ENCODE measurements at regions not wholly inside any gene's neighbourhood (a gene's known extent, or its start where the extent isn't known, plus 50 kb on each side); places are given as distances from the start of the nearest gene placed in this dataset.
A peak's percentile ranks its signal among the peaks of the same experiment; 100 is the strongest.

- TF ChIP-seq, protein P1, sequence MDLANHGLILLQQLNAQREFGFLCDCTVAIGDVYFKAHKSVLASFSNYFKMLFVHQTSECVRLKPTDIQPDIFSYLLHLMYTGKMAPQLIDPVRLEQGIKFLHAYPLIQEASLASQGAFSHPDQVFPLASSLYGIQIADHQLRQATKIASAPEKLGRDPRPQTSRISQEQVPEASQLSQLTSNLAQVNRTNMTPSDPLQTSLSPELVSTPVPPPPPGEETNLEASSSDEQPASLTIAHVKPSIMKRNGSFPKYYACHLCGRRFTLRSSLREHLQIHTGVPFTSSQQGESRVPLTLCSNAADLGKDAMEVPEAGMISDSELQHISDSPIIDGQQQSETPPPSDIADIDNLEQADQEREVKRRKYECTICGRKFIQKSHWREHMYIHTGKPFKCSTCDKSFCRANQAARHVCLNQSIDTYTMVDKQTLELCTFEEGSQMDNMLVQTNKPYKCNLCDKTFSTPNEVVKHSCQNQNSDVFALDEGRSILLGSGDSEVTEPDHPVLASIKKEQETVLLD (CRISPR knock-in tag; IDR thresholded peaks at IDR 0.05; ENCODE audit: low read depth): no peak
- TF ChIP-seq, protein P2, sequence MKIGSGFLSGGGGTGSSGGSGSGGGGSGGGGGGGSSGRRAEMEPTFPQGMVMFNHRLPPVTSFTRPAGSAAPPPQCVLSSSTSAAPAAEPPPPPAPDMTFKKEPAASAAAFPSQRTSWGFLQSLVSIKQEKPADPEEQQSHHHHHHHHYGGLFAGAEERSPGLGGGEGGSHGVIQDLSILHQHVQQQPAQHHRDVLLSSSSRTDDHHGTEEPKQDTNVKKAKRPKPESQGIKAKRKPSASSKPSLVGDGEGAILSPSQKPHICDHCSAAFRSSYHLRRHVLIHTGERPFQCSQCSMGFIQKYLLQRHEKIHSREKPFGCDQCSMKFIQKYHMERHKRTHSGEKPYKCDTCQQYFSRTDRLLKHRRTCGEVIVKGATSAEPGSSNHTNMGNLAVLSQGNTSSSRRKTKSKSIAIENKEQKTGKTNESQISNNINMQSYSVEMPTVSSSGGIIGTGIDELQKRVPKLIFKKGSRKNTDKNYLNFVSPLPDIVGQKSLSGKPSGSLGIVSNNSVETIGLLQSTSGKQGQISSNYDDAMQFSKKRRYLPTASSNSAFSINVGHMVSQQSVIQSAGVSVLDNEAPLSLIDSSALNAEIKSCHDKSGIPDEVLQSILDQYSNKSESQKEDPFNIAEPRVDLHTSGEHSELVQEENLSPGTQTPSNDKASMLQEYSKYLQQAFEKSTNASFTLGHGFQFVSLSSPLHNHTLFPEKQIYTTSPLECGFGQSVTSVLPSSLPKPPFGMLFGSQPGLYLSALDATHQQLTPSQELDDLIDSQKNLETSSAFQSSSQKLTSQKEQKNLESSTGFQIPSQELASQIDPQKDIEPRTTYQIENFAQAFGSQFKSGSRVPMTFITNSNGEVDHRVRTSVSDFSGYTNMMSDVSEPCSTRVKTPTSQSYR (CRISPR knock-in tag; IDR thresholded peaks at IDR 0.05; ENCODE audit: borderline replicate concordance): 0 out of 2 replicates have a peak, but pooled peaks have one; percentile 52
- no peak for TF ChIP-seq ZNF770 (CRISPR knock-in tag; IDR thresholded peaks at IDR 0.05)
- TF ChIP-seq RELA (CRISPR knock-in tag; IDR thresholded peaks at IDR 0.05): no peak
- 0 out of 2 replicates have a peak, but pooled peaks have one; percentile 6 for TF ChIP-seq ZBTB42 (CRISPR knock-in tag; IDR thresholded peaks at IDR 0.05)
- TF ChIP-seq PBX2 (CRISPR knock-in tag; IDR thresholded peaks at IDR 0.05): peak; percentile 63
Measured at GRCh38 chr2:38498045-38498481, 104.7 kb downstream of the HNRNPLL start (continued).
